Glutamatergic neuron (in vitro differentiated cells): ENCODE measurements at regions not wholly inside any gene's neighbourhood (a gene's known extent, or its start where the extent isn't known, plus 50 kb on each side); places are given as distances from the start of the nearest gene placed in this dataset.

ENCODE experiments used
- DNase-seq: peaks from one replicate; pipeline ENCODE4 v3.0.0; 2022
- H3K27ac Mint-ChIP-seq: one replicate; pipeline ENCODE4 v1.8.0; 2020; ENCODE audit warnings: mild to moderate bottlenecking, mixed read lengths, inconsistent platforms; ENCODE audit not compliant: unreplicated experiment
- H3K27me3 Mint-ChIP-seq: one replicate; pipeline ENCODE4 v1.8.0; 2020; ENCODE audit warnings: mild to moderate bottlenecking, moderate library complexity, mixed read lengths, inconsistent platforms; ENCODE audit not compliant: unreplicated experiment
- H3K36me3 Mint-ChIP-seq: one replicate; pipeline ENCODE4 v1.8.0; 2020; ENCODE audit warnings: mild to moderate bottlenecking, mixed read lengths, inconsistent platforms; ENCODE audit not compliant: unreplicated experiment
- H3K4me1 Mint-ChIP-seq: one replicate; pipeline ENCODE4 v1.8.0; 2020; ENCODE audit warnings: mild to moderate bottlenecking, low read depth, mixed read lengths, inconsistent platforms; ENCODE audit not compliant: unreplicated experiment
- H3K4me3 Mint-ChIP-seq: one replicate; pipeline ENCODE4 v1.8.0; 2020; ENCODE audit warnings: mild to moderate bottlenecking, mixed read lengths, inconsistent platforms; ENCODE audit not compliant: unreplicated experiment
- H3K9me3 Mint-ChIP-seq: one replicate; pipeline ENCODE4 v1.8.0; 2020; ENCODE audit warnings: mild to moderate bottlenecking, moderate library complexity, mixed read lengths, inconsistent platforms; ENCODE audit not compliant: unreplicated experiment
- CTCF ChIP-seq: fragments of 200-600 bp; sonication (generic); IDR thresholded peaks from one replicate; pipeline ENCODE4 v1.5.0; 2021; ENCODE audit not compliant: partially characterized antibody, unreplicated experiment

GRCh38 chr4:33187035-33187434 is 2466.9 kb downstream of the PCDH7 start:
- no peaks in the 10 kb centered on the region for H3K9me3 Mint-ChIP-seq
- no peak overlapping the region for H3K27ac Mint-ChIP-seq
- no peak for DNase-seq
- no peaks in the 10 kb centered on the region for H3K27me3 Mint-ChIP-seq
- TF ChIP-seq CTCF, result no peak
- no peaks in the 10 kb centered on the region for H3K4me1 Mint-ChIP-seq
- H3K4me3 Mint-ChIP-seq, result no peak overlapping the region
- H3K36me3 Mint-ChIP-seq, result no peaks in the 10 kb centered on the region

DNA sequence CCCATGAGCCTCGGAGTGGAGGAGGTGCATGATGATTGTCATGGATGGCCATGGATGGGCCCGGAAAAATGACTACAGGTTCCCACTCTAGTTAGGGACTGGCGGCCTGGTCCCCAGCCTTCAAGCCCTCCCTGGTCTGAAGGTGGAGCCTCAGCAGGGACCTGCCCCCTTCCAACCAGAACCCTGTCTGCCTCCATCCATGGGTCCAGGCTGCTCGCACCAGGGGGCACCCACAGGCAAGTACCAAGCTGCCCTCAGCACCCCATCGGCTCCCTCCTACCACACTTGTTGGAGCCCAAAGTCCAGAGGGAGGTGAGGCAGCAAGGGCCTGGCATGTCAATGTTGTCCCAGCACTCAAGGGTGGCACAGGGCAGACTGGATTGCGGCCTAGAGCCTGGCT is 2468.6 kb downstream of the PCDH7 start:
- TF ChIP-seq CTCF, result no peak
- DNase-seq, result no peak
- Mint-ChIP-seq H3K9me3 (no peaks in the 10 kb centered on the region), H3K4me3 (no peak overlapping the region), H3K27me3 (no peaks in the 10 kb centered on the region), H3K27ac (no peak overlapping the region), H3K4me1 (no peaks in the 10 kb centered on the region), H3K36me3 (no peaks in the 10 kb centered on the region)

DNA sequence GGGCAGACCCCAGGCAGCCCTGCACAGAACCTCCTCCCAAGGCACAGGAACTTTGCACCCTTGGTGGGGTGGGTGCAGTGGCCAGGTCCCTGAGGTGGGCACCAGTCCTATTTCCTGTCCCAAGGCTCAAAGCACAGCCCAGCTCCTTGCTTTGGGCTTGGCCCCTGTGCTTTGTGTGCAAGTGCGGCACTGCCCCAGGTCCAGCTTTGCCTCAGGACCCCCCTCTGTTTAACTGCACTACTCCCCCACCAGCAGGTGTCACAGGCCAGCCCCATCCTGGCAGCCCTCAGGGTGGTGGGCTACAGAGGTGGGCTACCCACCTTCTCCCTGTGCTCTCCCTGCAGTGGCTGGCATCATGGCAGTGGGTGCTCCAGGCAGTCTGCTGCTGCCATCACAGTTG is 2469.0 kb downstream of the PCDH7 start:
- H3K27me3 Mint-ChIP-seq, result no peaks in the 10 kb centered on the region
- H3K4me3 Mint-ChIP-seq, result no peak overlapping the region
- no peak for TF ChIP-seq CTCF
- no peak overlapping the region for H3K27ac Mint-ChIP-seq
- DNase-seq, result no peak
- no peaks in the 10 kb centered on the region for H3K9me3 Mint-ChIP-seq
- H3K4me1 Mint-ChIP-seq, result no peaks in the 10 kb centered on the region
- no peaks in the 10 kb centered on the region for H3K36me3 Mint-ChIP-seq

- Mint-ChIP-seq H3K27ac (no peak overlapping the region), H3K4me1 (no peaks in the 10 kb centered on the region), H3K9me3 (no peaks in the 10 kb centered on the region)
These were observed 2472.9 kb downstream of the PCDH7 start for GRCh38 chr4:33193109-33193508.

DNA sequence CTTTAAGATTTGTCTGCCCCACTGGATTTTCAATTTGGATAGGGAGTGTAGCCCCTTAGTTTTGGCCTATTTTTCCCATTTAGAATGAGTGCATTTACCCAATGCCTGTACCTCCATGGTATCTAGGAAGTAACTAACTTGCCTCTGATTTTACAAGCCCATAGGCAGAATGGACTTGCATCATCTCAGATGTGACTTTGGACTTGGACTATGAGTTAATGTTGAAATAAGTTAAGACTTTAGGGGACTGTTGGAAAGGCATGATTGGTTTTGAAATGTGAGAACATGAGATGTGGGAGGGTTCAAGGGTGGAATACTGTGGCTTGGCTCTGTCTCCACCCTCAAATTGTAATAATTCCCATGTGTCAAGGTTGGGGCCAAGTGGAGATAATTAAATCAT is 2480.2 kb downstream of the PCDH7 start:
- H3K9me3 Mint-ChIP-seq, result no peaks in the 10 kb centered on the region
- H3K27me3 Mint-ChIP-seq, result peaks cover 1% of the 10 kb centered on the region
- no peaks in the 10 kb centered on the region for H3K36me3 Mint-ChIP-seq
- no peak for TF ChIP-seq CTCF
- no peak for DNase-seq
- H3K27ac Mint-ChIP-seq, result no peak overlapping the region
- H3K4me3 Mint-ChIP-seq, result no peak overlapping the region
- no peaks in the 10 kb centered on the region for H3K4me1 Mint-ChIP-seq

More at GRCh38 chr4:33193109-33193508, 2472.9 kb downstream of the PCDH7 start:
- Mint-ChIP-seq H3K4me3 (no peak overlapping the region), H3K36me3 (no peaks in the 10 kb centered on the region), H3K27me3 (no peaks in the 10 kb centered on the region)
- no peak for TF ChIP-seq CTCF
- no peak for DNase-seq
